HepG2 (cell line): ENCODE measurements at regions not wholly inside any gene's neighbourhood (a gene's known extent, or its start where the extent isn't known, plus 50 kb on each side); places are given as distances from the start of the nearest gene placed in this dataset.

Experiments used
- ATAC-seq: fragments of 200-7000 bp; cut with Tn5 transposase; 3 replicates; pipeline ENCODE4 v1.9.1; 2020; ENCODE audit warnings: mild to moderate bottlenecking, moderate library complexity
- BruUV-seq: library from RNA; stranded (reverse); fragments of 400-500 nt; replicated peaks from 2 replicates; lab custom pipeline; 2021; lab: Mats Ljungman, UMichigan
- CTCF ChIA-PET: fragments of 300-600 bp; formaldehyde crosslinking; extraction: SDS; loops from one replicate; lab custom pipeline; 2021; ENCODE audit warnings: low total read pairs, inconsistent platforms, low intra/inter-chr PET ratio; lab: Yijun Ruan, JAX
- POLR2A ChIA-PET: fragments of 350-600 bp; sonication (Branson Sonifier 250); formaldehyde crosslinking; loops from one replicate; lab custom pipeline; 2020; ENCODE audit warnings: antibody characterized with exemption, inconsistent platforms; lab: Yijun Ruan, JAX
- DNase-seq: peaks from one replicate; pipeline ENCODE4 v3.0.0-alpha.2; 2015; ENCODE audit warnings: low spot score
- FAIRE-seq: peaks from 3 replicates; lab custom pipeline; 2011; peaks lifted over from hg19 to GRCh38; lab: Jason Lieb, UNC
- H2AFZ ChIP-seq: one replicate; pipeline ENCODE4 v1.6.1; 2011; ENCODE audit warnings: low read length, inconsistent platforms
- H3K27ac ChIP-seq: fragments of 300-600 bp; 3 replicates; pipeline ENCODE4 v1.8.0; 2011; ENCODE audit warnings: mixed run types, mild to moderate bottlenecking, mixed read lengths, low read length, inconsistent platforms; ENCODE audit not compliant: insufficient read depth; ENCODE audit errors: extremely low read length
- H3K27me3 ChIP-seq, 2 experiments: fragments of 200-600 bp in 1 of 2; 2 replicates in 1 of 2; 3 replicates in 1 of 2; pipeline versions ENCODE4 v1.6.0 to v1.8.0; 2011; ENCODE audit warnings: low read length in 2 of 2, mild to moderate bottlenecking in 2 of 2, moderate library complexity in 2 of 2, inconsistent platforms in 1 of 2; ENCODE audit not compliant: insufficient read depth in 2 of 2, control insufficient read depth in 1 of 2
- H3K36me3 ChIP-seq, 2 experiments: fragments of 200-600 bp in 1 of 2; replicated peaks in 1 of 2; 2 replicates in 1 of 2; 3 replicates in 1 of 2; pipeline versions ENCODE4 v1.5.1 to v1.8.0; 2011; ENCODE audit warnings: low read length in 2 of 2, inconsistent platforms in 1 of 2; ENCODE audit not compliant: insufficient read depth in 2 of 2, control insufficient read depth in 1 of 2
- H3K4me1 ChIP-seq: 2 replicates; pipeline ENCODE4 v1.5.1; 2012; ENCODE audit warnings: low read length, inconsistent platforms; ENCODE audit not compliant: insufficient read depth
- H3K4me2 ChIP-seq: 2 replicates; pipeline ENCODE4 v1.6.0; 2011; ENCODE audit warnings: low read depth, low read length, inconsistent platforms
- H3K4me3 ChIP-seq, 3 experiments: fragments of 200-600 bp in 1 of 3; sonication (generic), shearing (Covaris generic) in 1 of 3; replicated peaks in 1 of 3; 2 replicates each; pipeline ENCODE4 v1.5.1; 2011 to 2016; ENCODE audit warnings: low read length in 3 of 3, inconsistent platforms in 2 of 3, low read depth in 2 of 3, mild to moderate bottlenecking in 2 of 3, control low read depth in 1 of 3, mixed read lengths in 1 of 3; ENCODE audit not compliant: insufficient read depth in 1 of 3
- H3K79me2 ChIP-seq: one replicate; pipeline ENCODE4 v1.6.1; 2011; ENCODE audit warnings: low read length, inconsistent platforms; ENCODE audit not compliant: insufficient read depth
- H3K9ac ChIP-seq: 2 replicates; pipeline ENCODE4 v1.6.0; 2011; ENCODE audit warnings: mild to moderate bottlenecking, low read depth, low read length, inconsistent platforms; ENCODE audit not compliant: insufficient read depth
- H3K9me3 ChIP-seq: 2 replicates; pipeline ENCODE4 v1.5.1; 2012; ENCODE audit warnings: mild to moderate bottlenecking, low read length
- H4K20me1 ChIP-seq: 2 replicates; pipeline ENCODE4 v1.6.0; 2011; ENCODE audit warnings: inconsistent platforms, mild to moderate bottlenecking, low read length, moderate library complexity; ENCODE audit not compliant: insufficient read depth
- DMTF1 ChIP-seq: sonication (generic); formaldehyde crosslinking; IDR thresholded peaks from 2 replicates; pipeline ENCODE4 v1.4.0; 2020; ENCODE audit warnings: mild to moderate bottlenecking, missing genetic modification reagents
- FOXO4 ChIP-seq: sonication (generic); formaldehyde crosslinking; conservative IDR thresholded peaks from 2 replicates; pipeline ENCODE4 v1.8.1; 2023; ENCODE audit warnings: missing genetic modification reagents
- IKZF1 ChIP-seq: fragments of 450-650 bp; IDR thresholded peaks from 2 replicates; pipeline ENCODE4 v1.7.1; 2016
- IRF2 ChIP-seq: IDR thresholded peaks from 2 replicates; pipeline ENCODE4 v1.6.1; 2018; ENCODE audit warnings: missing genetic modification reagents, missing compliant biosample characterization
- NR1H2 ChIP-seq: sonication (generic); formaldehyde crosslinking; IDR thresholded peaks from 2 replicates; pipeline ENCODE4 v1.8.1; 2022; ENCODE audit warnings: low read depth, missing genetic modification reagents, borderline replicate concordance
- PRPF4 ChIP-seq: fragments of 200-400 bp; formaldehyde crosslinking; IDR thresholded peaks from 2 replicates; pipeline ENCODE4 v1.6.1; 2016; ENCODE audit warnings: low read length, low read depth; ENCODE audit not compliant: poor library complexity, severe bottlenecking
- THAP11 ChIP-seq: IDR thresholded peaks from 2 replicates; pipeline ENCODE4 v1.6.1; 2016; ENCODE audit warnings: missing biosample characterization, missing genetic modification reagents
- ZMAT5 ChIP-seq: sonication (generic); formaldehyde crosslinking; IDR thresholded peaks from 2 replicates; pipeline ENCODE4 v1.5.0; 2020; ENCODE audit warnings: mild to moderate bottlenecking, low read depth, missing genetic modification reagents, borderline replicate concordance
- ZNF281 ChIP-seq: sonication (generic); formaldehyde crosslinking; IDR thresholded peaks from 2 replicates; pipeline ENCODE4 v1.4.0; 2020; ENCODE audit warnings: missing genetic modification reagents, borderline replicate concordance
- ZNF75D ChIP-seq: sonication (generic); formaldehyde crosslinking; IDR thresholded peaks from 2 replicates; pipeline ENCODE4 v1.8.1; 2023; ENCODE audit warnings: missing genetic modification reagents, mild to moderate bottlenecking, borderline replicate concordance
- WGBS: methylation state at CpG from one replicate; pipeline ENCODE4 v1.1.6; 2017; ENCODE audit warnings: low lambda C conversion rate; 5-methylcytosine and 5-hydroxymethylcytosine counted together
- in situ Hi-C: cut with HindIII; loops from 2 replicates; pipeline ENCODE4 v1.10.0; 2017; ENCODE audit warnings: low pct_unique_long_range_greater_than_20kb; ENCODE audit not compliant: extremely low pct_ligation_motif_present
- intact Hi-C: fragments of 100-400 bp; cut with micrococcal nuclease; formaldehyde crosslinking; loops from one replicate; pipeline ENCODE4 v1.10.0; 2022; ENCODE audit not compliant: unreplicated experiment

- no peaks in the 10 kb centered on the region for H3K36me3 ChIP-seq
- DNase-seq (no peak), FAIRE-seq (no peak), ATAC-seq (no peak)
- H3K4me1 ChIP-seq, result no peaks in the 10 kb centered on the region
- no peaks in the 10 kb centered on the region for H4K20me1 ChIP-seq
- in situ Hi-C loops (no loop called here), intact Hi-C loops (no loop called here)
- no peak overlapping the region for H3K9ac ChIP-seq
- H3K27ac ChIP-seq, result no peak overlapping the region
- 20% methylated on average over 4 of the region's 4 CpGs for WGBS
- no peaks in the 10 kb centered on the region for H3K79me2 ChIP-seq
- no peaks in the 10 kb centered on the region for H3K9me3 ChIP-seq
- BruUV-seq, result no TSS peak
- no peak overlapping the region for H3K4me3 ChIP-seq
- CTCF ChIA-PET, result no interaction called here
- no peak for TF ChIP-seq PRPF4
- TF ChIP-seq ZNF75D (CRISPR knock-in tag), result no peak
- POLR2A ChIA-PET, result no interaction called here
- no peaks in the 10 kb centered on the region for H3K27me3 ChIP-seq
- H2AFZ ChIP-seq, result no peak overlapping the region
- H3K4me2 ChIP-seq, result no peak overlapping the region
Measured at GRCh38 chr11:122307476-122308035, 191.5 kb upstream of the BLID start.

GRCh38 chr11:122306831-122307391 is 190.9 kb upstream of the BLID start:
- ChIA-PET CTCF (no interaction called here), POLR2A (interaction anchor here (0.7 kb wide), 1 partner anchor 79 kb away, joined by 3 read pairs; no protein-coding TSS in a partner anchor)
- Histone ChIP-seq H3K4me3 (no peak overlapping the region), H3K36me3 (no peaks in the 10 kb centered on the region), H3K79me2 (no peaks in the 10 kb centered on the region), H3K27ac (no peak overlapping the region), H3K4me1 (no peaks in the 10 kb centered on the region), H4K20me1 (no peaks in the 10 kb centered on the region), H3K4me2 (no peak overlapping the region), H2AFZ (no peak overlapping the region), H3K9ac (no peak overlapping the region), H3K27me3 (no peaks in the 10 kb centered on the region), H3K9me3 (no peaks in the 10 kb centered on the region)
- intact Hi-C loops (no loop called here), in situ Hi-C loops (no loop called here)
- DNase-seq, result no peak
- 37% methylated on average over 9 of the region's 9 CpGs for WGBS
- ATAC-seq, result no peak
- TF ChIP-seq THAP11 (CRISPR knock-in tag), result no peak
- no peak for TF ChIP-seq ZMAT5
- TF ChIP-seq ZNF281 (CRISPR knock-in tag), result no peak
- no peak for TF ChIP-seq FOXO4 (CRISPR knock-in tag)
- TF ChIP-seq NR1H2 (CRISPR knock-in tag), result no peak
- no peak for TF ChIP-seq DMTF1 (CRISPR knock-in tag)
- TF ChIP-seq IRF2, result no peak
- no peak for TF ChIP-seq IKZF1
- no peak for FAIRE-seq
- no TSS peak for BruUV-seq
